ENCODE measurements at regions not wholly inside any gene's neighbourhood (a gene's known extent, or its start where the extent isn't known, plus 50 kb on each side); places are given as distances from the start of the nearest gene placed in this dataset.

DNA sequence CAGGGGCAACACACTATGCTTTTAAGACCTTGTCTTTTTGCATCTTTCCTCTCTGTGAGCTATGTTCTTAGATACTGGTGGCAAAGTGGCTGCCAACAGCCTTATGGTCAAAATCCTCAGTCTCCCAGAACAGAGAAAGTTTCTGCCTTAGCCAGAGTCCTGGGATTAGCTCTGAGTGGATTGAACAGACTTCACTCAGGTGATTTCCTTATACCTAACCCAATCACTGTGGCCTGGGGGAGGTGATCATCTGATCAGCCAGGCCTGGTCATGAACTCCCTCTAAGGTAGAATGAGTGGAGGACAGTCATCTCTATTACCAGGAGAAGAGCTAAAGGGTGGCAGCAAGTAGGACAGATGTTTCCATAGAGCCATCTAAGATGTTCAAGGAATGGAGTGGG lies 218.5 kb upstream of the E2F8 start:
- TF ChIP-seq, protein P1, sequence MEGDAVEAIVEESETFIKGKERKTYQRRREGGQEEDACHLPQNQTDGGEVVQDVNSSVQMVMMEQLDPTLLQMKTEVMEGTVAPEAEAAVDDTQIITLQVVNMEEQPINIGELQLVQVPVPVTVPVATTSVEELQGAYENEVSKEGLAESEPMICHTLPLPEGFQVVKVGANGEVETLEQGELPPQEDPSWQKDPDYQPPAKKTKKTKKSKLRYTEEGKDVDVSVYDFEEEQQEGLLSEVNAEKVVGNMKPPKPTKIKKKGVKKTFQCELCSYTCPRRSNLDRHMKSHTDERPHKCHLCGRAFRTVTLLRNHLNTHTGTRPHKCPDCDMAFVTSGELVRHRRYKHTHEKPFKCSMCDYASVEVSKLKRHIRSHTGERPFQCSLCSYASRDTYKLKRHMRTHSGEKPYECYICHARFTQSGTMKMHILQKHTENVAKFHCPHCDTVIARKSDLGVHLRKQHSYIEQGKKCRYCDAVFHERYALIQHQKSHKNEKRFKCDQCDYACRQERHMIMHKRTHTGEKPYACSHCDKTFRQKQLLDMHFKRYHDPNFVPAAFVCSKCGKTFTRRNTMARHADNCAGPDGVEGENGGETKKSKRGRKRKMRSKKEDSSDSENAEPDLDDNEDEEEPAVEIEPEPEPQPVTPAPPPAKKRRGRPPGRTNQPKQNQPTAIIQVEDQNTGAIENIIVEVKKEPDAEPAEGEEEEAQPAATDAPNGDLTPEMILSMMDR (IDR thresholded peaks at IDR 0.05; ENCODE audit: control extremely low read depth, extremely low read depth) = no peak
- H3K4me1 ChIP-seq (ENCODE audit: control insufficient read depth in 5 of 5, insufficient read depth in 5 of 5, low read length in 5 of 5) = peaks cover 0 to 5% (median 0%) of the 10 kb centered on the region in 5 donors
- no peaks in the 10 kb centered on the region for H3K9me3 ChIP-seq (ENCODE audit: control insufficient read depth in 4 of 4, insufficient read depth in 3 of 4, low read length in 3 of 4)
- H3K9ac ChIP-seq (ENCODE audit: insufficient read depth in 1 of 2, low read length in 2 of 2) = no peak overlapping the region
- H3K27me3 ChIP-seq (ENCODE audit: control insufficient read depth in 3 of 3, insufficient read depth in 3 of 3, low read length in 2 of 3) = peaks cover 0 to 14% (median 0%) of the 10 kb centered on the region in 3 donors
- no peak overlapping the region for H3K4me3 ChIP-seq
- DNase-seq (no peak), ATAC-seq (ENCODE audit: insufficient read depth, low FRiP score) (no peak)
- no peak overlapping the region for H3K27ac ChIP-seq (ENCODE audit: low read depth in 1 of 2, low read length in 1 of 2)
- no peaks in the 10 kb centered on the region for H3K36me3 ChIP-seq (ENCODE audit: control insufficient read depth in 4 of 4, insufficient read depth in 4 of 4, low read length in 4 of 4)

DNA sequence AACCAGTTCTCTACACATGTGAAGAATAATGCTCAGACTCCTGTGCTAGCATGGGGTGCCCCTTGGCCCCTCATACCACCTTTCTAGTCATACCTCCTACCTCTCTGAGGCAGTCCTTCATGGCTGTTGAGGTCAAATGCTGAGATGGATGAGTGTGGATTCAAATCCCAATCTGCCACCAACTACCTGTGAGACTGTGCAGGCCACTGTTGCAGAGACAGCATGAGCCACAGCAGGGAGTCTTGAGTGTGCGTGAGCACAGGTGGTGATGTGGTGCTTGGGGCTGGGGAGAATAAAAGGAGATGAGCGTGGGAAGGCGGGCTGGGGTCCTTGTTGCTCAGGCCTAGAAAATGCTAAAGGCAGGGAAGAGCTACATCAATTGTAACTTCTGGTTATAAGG lies 218.0 kb upstream of the E2F8 start:
- Histone ChIP-seq H3K36me3 (ENCODE audit: control insufficient read depth in 4 of 4, insufficient read depth in 4 of 4, low read length in 4 of 4) (no peaks in the 10 kb centered on the region), H3K9me3 (ENCODE audit: control insufficient read depth in 4 of 4, insufficient read depth in 3 of 4, low read length in 3 of 4) (no peaks in the 10 kb centered on the region), H3K4me1 (ENCODE audit: control insufficient read depth in 5 of 5, insufficient read depth in 5 of 5, low read length in 5 of 5) (peaks cover 0 to 5% (median 0%) of the 10 kb centered on the region in 5 donors), H3K27me3 (ENCODE audit: control insufficient read depth in 3 of 3, insufficient read depth in 3 of 3, low read length in 2 of 3) (peaks cover 0 to 14% (median 0%) of the 10 kb centered on the region in 3 donors), H3K27ac (ENCODE audit: low read depth in 1 of 2, low read length in 1 of 2) (no peak overlapping the region), H3K9ac (ENCODE audit: insufficient read depth in 1 of 2, low read length in 2 of 2) (no peak overlapping the region), H3K4me3 (no peak overlapping the region)
- TF ChIP-seq, protein P1 (IDR thresholded peaks at IDR 0.05; ENCODE audit: control extremely low read depth, extremely low read depth) = no peak
- DNase-seq (no peak), ATAC-seq (ENCODE audit: insufficient read depth, low FRiP score) (no peak)
- 97 to 98% methylated on average over 3 of the region's 3 CpGs for WGBS, 2 donors

DNA sequence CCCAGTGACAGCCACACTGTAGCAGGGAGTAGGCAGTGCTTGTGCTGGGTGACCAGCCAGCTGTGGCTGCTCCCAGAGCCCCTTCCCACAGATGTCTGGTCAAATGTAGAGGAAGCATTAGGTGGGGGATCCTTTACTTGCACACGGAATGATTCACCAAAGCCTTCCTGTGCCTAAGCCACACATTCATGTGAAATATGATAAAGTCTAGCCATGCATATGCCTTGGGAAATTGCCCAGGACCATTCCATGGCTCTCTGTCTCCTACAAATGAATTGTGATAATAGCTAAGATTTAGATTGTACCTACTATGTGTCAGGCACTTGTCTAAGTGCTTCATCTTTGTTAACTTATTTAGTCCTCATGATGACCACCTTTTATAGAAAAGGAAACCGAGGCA lies 217.5 kb upstream of the E2F8 start:
- DNase-seq (no peak), ATAC-seq (ENCODE audit: insufficient read depth, low FRiP score) (no peak)
- Histone ChIP-seq H3K4me1 (ENCODE audit: control insufficient read depth in 5 of 5, insufficient read depth in 5 of 5, low read length in 5 of 5) (peaks cover 0 to 5% (median 0%) of the 10 kb centered on the region in 5 donors), H3K27ac (ENCODE audit: low read depth in 1 of 2, low read length in 1 of 2) (no peak overlapping the region), H3K36me3 (ENCODE audit: control insufficient read depth in 4 of 4, insufficient read depth in 4 of 4, low read length in 4 of 4) (no peaks in the 10 kb centered on the region), H3K27me3 (ENCODE audit: control insufficient read depth in 3 of 3, insufficient read depth in 3 of 3, low read length in 2 of 3) (peaks cover 0 to 14% (median 2%) of the 10 kb centered on the region in 3 donors), H3K9me3 (ENCODE audit: control insufficient read depth in 4 of 4, insufficient read depth in 3 of 4, low read length in 3 of 4) (no peaks in the 10 kb centered on the region), H3K4me3 (no peak overlapping the region), H3K9ac (ENCODE audit: insufficient read depth in 1 of 2, low read length in 2 of 2) (no peak overlapping the region)
- TF ChIP-seq, protein P1 (IDR thresholded peaks at IDR 0.05; ENCODE audit: control extremely low read depth, extremely low read depth) = no peak
- WGBS, 2 donors = 82 to 88% methylated on average over 2 of the region's 2 CpGs

DNA sequence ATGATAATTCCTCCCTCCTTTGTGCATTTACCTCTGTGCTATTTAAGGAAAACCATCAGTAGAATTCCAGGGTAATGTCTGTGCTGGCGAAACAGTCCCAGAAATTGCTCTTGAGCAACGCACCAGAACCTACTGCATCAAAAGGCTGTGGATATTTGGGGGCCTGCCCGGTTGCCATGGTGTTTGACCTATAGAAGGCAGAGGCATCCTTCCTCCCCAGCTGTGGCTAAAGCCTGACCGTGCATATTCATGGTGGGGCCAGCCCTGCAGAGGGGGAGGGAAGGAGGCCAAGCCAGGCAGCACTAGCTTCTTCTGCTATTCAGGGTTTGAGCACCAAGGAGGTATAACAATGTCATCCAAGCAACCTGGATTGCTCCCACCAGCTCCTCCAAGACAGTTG lies 215.0 kb upstream of the E2F8 start:
- Histone ChIP-seq H3K27ac (ENCODE audit: low read depth in 1 of 2, low read length in 1 of 2) (no peak overlapping the region), H3K4me3 (no peak overlapping the region), H3K4me1 (ENCODE audit: control insufficient read depth in 5 of 5, insufficient read depth in 5 of 5, low read length in 5 of 5) (peaks cover 0 to 2% (median 0%) of the 10 kb centered on the region in 5 donors), H3K9me3 (ENCODE audit: control insufficient read depth in 4 of 4, insufficient read depth in 3 of 4, low read length in 3 of 4) (no peaks in the 10 kb centered on the region), H3K9ac (ENCODE audit: insufficient read depth in 1 of 2, low read length in 2 of 2) (no peak overlapping the region), H3K27me3 (ENCODE audit: control insufficient read depth in 3 of 3, insufficient read depth in 3 of 3, low read length in 2 of 3) (peaks cover 0 to 28% (median 16%) of the 10 kb centered on the region in 3 donors), H3K36me3 (ENCODE audit: control insufficient read depth in 4 of 4, insufficient read depth in 4 of 4, low read length in 4 of 4) (no peaks in the 10 kb centered on the region)
- DNase-seq (peak; percentile 56 to 60 (median 59)), ATAC-seq (ENCODE audit: insufficient read depth, low FRiP score) (no peak)
- TF ChIP-seq, protein P1 (IDR thresholded peaks at IDR 0.05; ENCODE audit: control extremely low read depth, extremely low read depth) = no peak
- WGBS, 2 donors = 49 to 68% methylated on average over 4 of the region's 4 CpGs

All from lung (tissue), 11 donors.